ENCODE measurements at regions not wholly inside any gene's neighbourhood (a gene's known extent, or its start where the extent isn't known, plus 50 kb on each side); places are given as distances from the start of the nearest gene placed in this dataset.

DNA sequence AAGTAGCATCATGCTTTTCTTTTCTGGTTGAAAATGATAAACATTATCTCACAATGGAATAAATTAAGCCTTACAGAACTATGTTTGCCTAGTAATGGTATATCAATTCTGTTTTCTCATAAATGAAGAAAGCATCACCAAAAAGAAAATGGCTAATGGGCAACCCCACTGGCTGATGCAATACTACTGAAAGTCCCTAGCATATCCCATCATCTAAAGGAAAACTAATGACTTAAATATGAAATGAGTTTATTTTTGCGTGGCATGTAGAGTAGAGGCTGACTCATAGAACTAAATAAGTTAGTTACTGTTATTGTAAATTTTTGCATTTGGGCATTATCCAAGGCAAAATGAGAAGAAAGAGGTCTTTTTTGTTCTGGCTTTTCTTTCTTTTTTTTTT lies 1156.3 kb upstream of the SEL1L start:
- TF ChIP-seq, protein P1, sequence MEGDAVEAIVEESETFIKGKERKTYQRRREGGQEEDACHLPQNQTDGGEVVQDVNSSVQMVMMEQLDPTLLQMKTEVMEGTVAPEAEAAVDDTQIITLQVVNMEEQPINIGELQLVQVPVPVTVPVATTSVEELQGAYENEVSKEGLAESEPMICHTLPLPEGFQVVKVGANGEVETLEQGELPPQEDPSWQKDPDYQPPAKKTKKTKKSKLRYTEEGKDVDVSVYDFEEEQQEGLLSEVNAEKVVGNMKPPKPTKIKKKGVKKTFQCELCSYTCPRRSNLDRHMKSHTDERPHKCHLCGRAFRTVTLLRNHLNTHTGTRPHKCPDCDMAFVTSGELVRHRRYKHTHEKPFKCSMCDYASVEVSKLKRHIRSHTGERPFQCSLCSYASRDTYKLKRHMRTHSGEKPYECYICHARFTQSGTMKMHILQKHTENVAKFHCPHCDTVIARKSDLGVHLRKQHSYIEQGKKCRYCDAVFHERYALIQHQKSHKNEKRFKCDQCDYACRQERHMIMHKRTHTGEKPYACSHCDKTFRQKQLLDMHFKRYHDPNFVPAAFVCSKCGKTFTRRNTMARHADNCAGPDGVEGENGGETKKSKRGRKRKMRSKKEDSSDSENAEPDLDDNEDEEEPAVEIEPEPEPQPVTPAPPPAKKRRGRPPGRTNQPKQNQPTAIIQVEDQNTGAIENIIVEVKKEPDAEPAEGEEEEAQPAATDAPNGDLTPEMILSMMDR (IDR thresholded peaks at IDR 0.05), result no peak
- TF ChIP-seq POLR2A (IDR thresholded peaks at IDR 0.05), result no peak
